AG09309 (cell line): ENCODE measurements at regions not wholly inside any gene's neighbourhood (a gene's known extent, or its start where the extent isn't known, plus 50 kb on each side); places are given as distances from the start of the nearest gene placed in this dataset.

Source experiments
- DNase-seq: peaks from one replicate; pipeline ENCODE4 v3.0.0-alpha.2; 2010; ENCODE audit warnings: low read depth
- H3K4me3 ChIP-seq: 2 replicates; pipeline ENCODE4 v1.5.1; 2011; ENCODE audit warnings: mild to moderate bottlenecking, low read depth, low read length, moderate library complexity; ENCODE audit not compliant: control insufficient read depth
- TF ChIP-seq, protein P1 (sequence below): IDR thresholded peaks from 2 replicates; pipeline ENCODE4 v1.5.1; 2011; ENCODE audit warnings: mild to moderate bottlenecking, low read depth, low read length, inconsistent platforms; ENCODE audit not compliant: insufficient read depth, control insufficient read depth; ENCODE audit errors: missing control alignments

DNA sequence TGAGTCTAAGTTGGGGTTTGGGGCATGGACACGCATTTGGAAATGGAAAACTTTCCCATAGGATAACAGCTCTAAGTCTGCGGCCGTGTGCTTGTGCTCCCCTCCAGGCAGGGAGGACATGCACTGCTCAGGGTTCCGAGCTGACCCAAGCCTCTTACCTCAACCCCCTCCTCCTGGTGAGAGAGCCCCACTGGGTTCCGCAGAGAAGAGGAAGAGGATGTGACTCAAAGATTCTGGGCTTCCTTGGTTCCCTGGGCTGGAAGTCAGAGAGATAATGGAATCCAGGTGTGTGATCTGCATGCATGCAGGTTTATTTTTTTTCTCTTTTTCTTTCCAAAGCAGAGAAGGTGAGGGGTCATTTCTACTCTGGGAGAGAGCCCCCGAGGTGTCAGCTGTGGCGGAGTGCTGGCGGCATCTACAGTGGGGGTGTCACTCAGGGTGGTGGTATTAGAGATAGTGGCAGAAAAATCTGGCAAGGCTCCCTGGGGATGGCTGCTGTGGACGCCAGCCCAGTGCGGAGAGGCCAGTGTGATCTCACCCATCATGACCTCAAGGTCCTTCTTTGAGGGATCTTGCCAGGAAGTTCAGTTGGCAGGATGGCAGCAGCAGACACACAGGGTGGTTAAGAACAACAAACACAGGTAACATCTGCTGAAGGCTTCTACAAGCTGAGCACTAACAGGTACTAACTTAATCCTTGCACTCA is 168.7 kb upstream of the HAND2 start:
- no peak for DNase-seq
- no peak overlapping the region for H3K4me3 ChIP-seq
- TF ChIP-seq, protein P1, sequence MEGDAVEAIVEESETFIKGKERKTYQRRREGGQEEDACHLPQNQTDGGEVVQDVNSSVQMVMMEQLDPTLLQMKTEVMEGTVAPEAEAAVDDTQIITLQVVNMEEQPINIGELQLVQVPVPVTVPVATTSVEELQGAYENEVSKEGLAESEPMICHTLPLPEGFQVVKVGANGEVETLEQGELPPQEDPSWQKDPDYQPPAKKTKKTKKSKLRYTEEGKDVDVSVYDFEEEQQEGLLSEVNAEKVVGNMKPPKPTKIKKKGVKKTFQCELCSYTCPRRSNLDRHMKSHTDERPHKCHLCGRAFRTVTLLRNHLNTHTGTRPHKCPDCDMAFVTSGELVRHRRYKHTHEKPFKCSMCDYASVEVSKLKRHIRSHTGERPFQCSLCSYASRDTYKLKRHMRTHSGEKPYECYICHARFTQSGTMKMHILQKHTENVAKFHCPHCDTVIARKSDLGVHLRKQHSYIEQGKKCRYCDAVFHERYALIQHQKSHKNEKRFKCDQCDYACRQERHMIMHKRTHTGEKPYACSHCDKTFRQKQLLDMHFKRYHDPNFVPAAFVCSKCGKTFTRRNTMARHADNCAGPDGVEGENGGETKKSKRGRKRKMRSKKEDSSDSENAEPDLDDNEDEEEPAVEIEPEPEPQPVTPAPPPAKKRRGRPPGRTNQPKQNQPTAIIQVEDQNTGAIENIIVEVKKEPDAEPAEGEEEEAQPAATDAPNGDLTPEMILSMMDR, result no peak

DNA sequence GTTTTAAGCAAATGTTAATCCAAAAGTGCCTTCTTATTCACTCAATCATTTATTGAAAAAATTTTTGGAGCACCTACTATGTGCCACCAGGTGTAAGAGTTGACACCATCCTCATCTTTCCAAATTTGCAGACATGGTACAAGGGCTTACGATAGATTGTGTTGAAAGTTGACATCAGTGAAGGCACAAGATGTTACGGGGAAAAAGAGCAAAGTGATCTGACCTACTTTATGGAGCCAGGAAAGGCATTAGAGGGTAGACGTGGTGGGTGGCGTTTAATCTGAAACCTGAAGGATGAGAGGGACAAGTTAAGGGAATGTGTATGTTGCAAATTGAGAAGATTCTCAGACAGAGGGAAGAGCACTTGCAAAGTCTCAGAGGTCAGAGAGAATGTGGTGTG is 167.8 kb upstream of the HAND2 start:
- TF ChIP-seq, protein P1, result no peak

DNA sequence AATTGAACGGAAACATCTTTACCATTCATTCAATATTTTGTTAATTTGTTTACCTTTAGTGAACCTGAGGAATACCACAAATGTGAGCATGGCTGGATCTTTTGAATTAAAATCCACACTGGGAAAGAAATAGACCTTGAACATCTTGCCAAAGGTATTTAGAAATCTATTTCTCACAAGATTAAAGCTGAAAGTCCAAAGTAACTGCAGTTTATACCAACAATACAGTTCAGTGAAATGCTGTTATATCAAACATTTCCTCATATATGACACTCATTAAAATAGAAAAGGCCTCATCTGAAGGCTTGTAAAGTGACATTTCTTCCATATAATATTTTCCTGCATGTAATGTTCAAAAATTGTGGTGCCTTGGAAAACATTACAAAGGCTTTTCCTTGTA is 166.5 kb upstream of the HAND2 start:
- no peak overlapping the region for H3K4me3 ChIP-seq

More for the DNA sequence above, 167.8 kb upstream of the HAND2 start:
- no peak for DNase-seq
- H3K4me3 ChIP-seq, result no peak overlapping the region

DNA sequence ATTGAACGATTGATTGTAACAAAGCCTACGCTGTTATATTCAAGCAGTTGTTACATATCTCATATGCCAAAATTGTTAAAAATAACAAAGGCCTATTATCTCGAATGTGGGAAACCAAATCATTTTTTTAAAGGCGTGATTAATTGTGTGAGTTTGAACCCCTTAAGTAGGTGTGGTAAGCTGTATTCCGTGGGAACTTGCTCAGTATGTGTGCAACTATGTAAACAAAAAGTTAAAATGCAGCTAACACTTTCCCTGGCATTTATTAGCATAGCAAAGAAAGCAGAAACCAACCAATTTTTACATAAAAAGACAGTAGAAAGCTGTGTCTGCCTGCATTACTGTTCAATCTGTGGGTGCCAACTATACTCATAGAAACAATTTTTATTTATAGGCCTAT is 166.0 kb upstream of the HAND2 start:
- no peak for DNase-seq
- TF ChIP-seq, protein P1, result no peak
- H3K4me3 ChIP-seq, result no peak overlapping the region

More for the DNA sequence above, 166.5 kb upstream of the HAND2 start:
- TF ChIP-seq, protein P1, result no peak
- DNase-seq, result no peak

DNA sequence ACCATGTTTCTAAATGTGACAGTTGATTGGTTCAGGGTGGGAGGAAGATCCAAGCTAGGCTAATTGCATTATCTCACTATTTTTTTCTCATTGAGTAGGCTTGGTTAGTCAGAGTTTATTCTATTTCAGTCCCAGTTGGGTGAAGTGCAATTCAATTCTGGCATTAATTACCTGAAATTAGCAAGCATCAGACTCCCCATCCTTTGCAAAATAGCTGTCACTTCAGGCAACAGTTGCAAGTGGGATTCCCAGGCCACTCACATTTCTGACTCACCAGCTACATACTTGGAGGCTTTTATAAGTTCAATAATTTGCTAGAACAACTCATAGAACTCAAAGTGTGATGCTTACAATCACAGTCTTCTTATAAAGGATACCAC is 155.8 kb upstream of the HAND2 start:
- DNase-seq, result no peak
- TF ChIP-seq, protein P1, result no peak
- no peak overlapping the region for H3K4me3 ChIP-seq

DNA sequence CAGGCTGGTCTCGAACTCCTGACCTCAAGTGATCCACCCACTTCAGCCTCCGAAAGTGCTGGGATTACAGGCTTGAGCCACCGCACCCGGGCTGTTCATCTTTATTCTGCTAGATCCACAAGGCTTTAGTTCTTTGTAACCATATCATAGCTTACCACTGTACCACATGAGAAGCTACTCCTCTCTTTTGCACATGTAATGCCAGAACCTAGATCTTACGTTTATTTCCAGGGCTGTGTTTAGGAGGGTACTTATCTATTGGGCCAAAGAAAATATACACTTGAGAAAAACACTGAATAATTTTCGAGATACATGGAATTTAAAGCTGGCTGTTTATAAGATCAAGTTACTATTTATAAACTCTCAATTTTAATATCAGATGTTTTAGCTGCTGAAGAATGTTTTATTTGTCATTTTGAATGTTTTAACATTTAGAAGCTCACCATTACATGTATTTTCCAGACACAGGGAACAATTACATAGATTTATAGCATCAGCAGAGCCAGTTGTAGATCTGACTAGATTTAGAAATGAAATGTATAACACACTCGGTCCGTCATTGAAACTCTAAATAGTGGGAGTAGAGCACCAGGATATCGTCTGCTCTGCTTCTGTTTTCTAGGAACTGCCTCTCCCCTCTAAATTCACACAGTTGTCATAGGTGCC is 155.3 kb upstream of the HAND2 start:
- TF ChIP-seq, protein P1, result no peak
- DNase-seq, result no peak
- no peak overlapping the region for H3K4me3 ChIP-seq

DNA sequence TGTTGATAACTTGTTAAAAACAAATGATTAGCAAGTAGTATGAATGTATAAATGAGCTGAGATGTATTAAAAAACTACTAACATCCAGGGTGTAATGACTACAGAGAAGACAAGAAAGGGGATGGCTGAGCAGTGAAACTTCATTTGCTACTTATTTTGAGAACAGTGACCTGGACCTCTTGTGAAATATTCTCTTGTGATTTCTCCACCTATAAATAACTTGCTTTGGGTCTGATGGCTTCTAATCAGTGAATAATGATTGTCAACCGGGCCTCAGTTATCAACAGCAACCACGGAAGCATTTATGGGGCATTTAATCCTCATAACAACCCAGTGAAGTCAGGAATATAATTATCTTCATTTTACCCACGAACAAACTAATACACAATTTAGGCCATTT is 154.2 kb upstream of the HAND2 start:
- no peak overlapping the region for H3K4me3 ChIP-seq
- TF ChIP-seq, protein P1, result no peak
- DNase-seq, result no peak
